Breast epithelium (tissue), 3 donors: ENCODE measurements at regions not wholly inside any gene's neighbourhood (a gene's known extent, or its start where the extent isn't known, plus 50 kb on each side); places are given as distances from the start of the nearest gene placed in this dataset.

Experiments used
- POLR2A ChIP-seq: fragments of 450-650 bp; IDR thresholded peaks from one replicate; pipeline ENCODE4 v1.6.1; 2016; ENCODE audit warnings: antibody characterized with exemption, mild to moderate bottlenecking, moderate library complexity
- TF ChIP-seq, protein P1 (sequence below), 3 donors: fragments of 450-650 bp; IDR thresholded peaks; one replicate each; pipeline ENCODE4 v1.5.1; 2016 to 2017; ENCODE audit warnings: antibody characterized with exemption in 3 of 3, mild to moderate bottlenecking in 3 of 3, moderate library complexity in 3 of 3

DNA sequence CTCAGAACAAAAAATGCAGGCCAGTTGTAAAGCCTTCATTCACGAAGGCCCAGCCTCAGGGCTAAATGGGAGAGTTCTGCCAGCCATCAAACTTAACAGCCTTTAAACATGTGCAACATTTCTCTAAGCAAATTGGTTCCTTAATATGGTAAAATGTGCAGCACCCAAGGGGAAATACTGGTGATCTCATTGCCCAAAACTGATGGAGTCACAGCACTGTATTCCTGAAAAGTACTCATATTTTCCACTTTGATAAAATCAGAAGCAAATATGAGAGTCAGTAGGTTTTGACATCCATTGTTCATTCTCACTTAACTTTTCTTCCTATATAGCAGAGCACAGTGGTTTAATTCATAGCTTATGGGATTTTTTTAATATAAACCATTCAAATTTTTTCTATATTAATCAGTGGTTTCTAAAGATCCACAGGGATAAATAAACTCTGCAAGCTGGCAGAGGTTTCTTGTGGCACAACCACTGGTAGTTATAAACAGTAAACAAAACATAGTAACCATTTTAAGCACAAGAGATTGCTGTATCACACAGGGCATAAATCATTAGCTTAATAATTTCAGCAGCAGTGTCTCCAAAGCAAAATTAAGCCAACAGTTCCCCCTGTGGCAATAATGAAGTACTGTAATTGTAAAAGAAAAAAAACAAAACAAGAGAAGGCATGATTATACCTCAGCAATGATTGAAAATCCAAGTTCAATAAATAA, 106.9 kb upstream of the LYPLAL1 start:
- TF ChIP-seq, protein P1, sequence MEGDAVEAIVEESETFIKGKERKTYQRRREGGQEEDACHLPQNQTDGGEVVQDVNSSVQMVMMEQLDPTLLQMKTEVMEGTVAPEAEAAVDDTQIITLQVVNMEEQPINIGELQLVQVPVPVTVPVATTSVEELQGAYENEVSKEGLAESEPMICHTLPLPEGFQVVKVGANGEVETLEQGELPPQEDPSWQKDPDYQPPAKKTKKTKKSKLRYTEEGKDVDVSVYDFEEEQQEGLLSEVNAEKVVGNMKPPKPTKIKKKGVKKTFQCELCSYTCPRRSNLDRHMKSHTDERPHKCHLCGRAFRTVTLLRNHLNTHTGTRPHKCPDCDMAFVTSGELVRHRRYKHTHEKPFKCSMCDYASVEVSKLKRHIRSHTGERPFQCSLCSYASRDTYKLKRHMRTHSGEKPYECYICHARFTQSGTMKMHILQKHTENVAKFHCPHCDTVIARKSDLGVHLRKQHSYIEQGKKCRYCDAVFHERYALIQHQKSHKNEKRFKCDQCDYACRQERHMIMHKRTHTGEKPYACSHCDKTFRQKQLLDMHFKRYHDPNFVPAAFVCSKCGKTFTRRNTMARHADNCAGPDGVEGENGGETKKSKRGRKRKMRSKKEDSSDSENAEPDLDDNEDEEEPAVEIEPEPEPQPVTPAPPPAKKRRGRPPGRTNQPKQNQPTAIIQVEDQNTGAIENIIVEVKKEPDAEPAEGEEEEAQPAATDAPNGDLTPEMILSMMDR (IDR thresholded peaks at IDR 0.05) = peak in 1 of 3 donors; percentile 43
- TF ChIP-seq POLR2A = no peak
